SJSA1 (cell line): ENCODE measurements at regions not wholly inside any gene's neighbourhood (a gene's known extent, or its start where the extent isn't known, plus 50 kb on each side); places are given as distances from the start of the nearest gene placed in this dataset.

Experiments
- DNase-seq, 2 experiments: peaks; one replicate each; pipeline ENCODE4 v3.0.0-alpha.2; 2015 to 2020; ENCODE audit warnings: low spot score in 2 of 2, low read depth in 1 of 2
- H3K27ac ChIP-seq: fragments of 250-450 bp; sonication (Bioruptor Pico); 2 replicates; pipeline ENCODE4 v1.5.1; 2020; ENCODE audit warnings: mild to moderate bottlenecking, moderate library complexity
- H3K27me3 ChIP-seq: fragments of 250-450 bp; sonication (Bioruptor Pico); replicated peaks from 2 replicates; pipeline ENCODE4 v1.5.1; 2020; ENCODE audit warnings: mild to moderate bottlenecking, moderate library complexity
- H3K36me3 ChIP-seq: fragments of 250-450 bp; sonication (Bioruptor Pico); 2 replicates; pipeline ENCODE4 v1.5.1; 2020; ENCODE audit warnings: mild to moderate bottlenecking
- H3K4me1 ChIP-seq: fragments of 250-450 bp; sonication (Bioruptor Pico); replicated peaks from 2 replicates; pipeline ENCODE4 v1.6.1; 2021; ENCODE audit warnings: mild to moderate bottlenecking
- H3K4me3 ChIP-seq: fragments of 250-450 bp; sonication (Bioruptor Pico); 2 replicates; pipeline ENCODE4 v1.5.1; 2020; ENCODE audit warnings: mild to moderate bottlenecking
- H3K9me3 ChIP-seq: fragments of 250-450 bp; sonication (Bioruptor Pico); replicated peaks from 2 replicates; pipeline ENCODE4 v1.5.1; 2020; ENCODE audit warnings: mild to moderate bottlenecking

DNA sequence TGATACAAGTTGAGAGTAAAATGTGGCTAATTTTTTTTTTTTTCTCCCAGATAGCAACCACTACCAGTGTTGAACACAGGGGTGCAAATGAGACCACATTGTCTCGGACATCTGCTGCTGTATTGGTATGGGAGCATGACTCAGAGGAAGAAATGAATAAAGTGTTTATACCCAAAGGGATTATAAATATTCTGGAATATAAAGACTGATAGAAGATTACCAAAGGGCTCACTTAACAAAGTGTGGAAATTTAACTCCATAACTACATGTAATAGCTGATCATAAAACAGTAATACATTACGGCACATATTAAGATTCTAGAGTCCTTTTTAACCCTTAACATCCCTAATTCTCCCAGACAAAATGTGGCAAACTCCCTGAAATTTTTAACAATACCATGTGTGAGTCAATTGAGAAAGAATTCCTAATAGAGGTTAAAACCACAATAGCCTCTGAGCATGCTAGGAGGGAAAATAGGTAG is 1023.0 kb upstream of the ACVR2A start:
- Histone ChIP-seq H3K27me3 (no peaks in the 10 kb centered on the region), H3K4me1 (peaks cover 20% of the 10 kb centered on the region), H3K27ac (peak overlapping the region; percentile 40), H3K36me3 (no peaks in the 10 kb centered on the region), H3K9me3 (no peaks in the 10 kb centered on the region), H3K4me3 (no peak overlapping the region)
- DNase-seq, result peak in 1 of 2 experiments; percentile 42

DNA sequence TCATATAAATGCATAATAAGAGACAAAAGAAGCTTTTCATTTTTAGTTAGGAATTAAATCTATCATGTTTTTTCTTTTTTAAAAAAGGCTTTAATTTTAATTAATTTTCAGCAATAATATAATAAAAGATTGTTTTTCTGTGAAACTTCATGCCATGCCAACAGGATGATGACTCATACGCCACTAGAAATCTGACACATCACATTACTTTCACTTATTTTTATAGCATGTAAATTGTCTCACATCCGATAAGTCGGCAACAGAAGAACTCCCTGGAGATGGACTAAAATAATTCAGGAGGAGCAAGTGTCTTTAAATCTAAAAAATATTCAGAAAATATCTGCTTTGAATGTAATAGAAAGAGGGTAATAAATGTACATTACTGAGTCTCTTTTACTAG is 1024.2 kb upstream of the ACVR2A start:
- Histone ChIP-seq H3K4me1 (peaks cover 20% of the 10 kb centered on the region), H3K9me3 (no peaks in the 10 kb centered on the region), H3K27me3 (no peaks in the 10 kb centered on the region), H3K36me3 (no peaks in the 10 kb centered on the region), H3K27ac (no peak overlapping the region), H3K4me3 (no peak overlapping the region)
- DNase-seq, result peak in 1 of 2 experiments; percentile 9

DNA sequence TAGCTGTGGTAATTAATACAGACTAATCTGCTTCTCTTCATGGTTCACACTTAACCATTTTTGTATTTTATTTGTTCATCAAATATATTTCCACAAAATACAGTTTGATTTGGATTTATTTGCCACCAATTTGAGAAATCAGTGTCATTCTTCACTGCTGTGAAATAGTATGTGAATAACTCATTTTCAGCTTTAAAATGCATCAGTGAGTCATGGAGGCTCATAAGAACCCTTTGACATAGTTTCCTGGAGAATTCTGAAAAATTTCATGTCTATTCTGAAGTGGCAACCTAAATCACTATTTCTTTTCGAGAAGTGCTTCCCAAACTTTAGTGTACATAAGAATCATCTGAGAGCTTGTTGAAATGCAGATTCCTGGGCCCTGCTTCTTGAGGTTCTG is 1026.7 kb upstream of the ACVR2A start:
- no peak for DNase-seq
- Histone ChIP-seq H3K4me1 (peaks cover 20% of the 10 kb centered on the region), H3K9me3 (no peaks in the 10 kb centered on the region), H3K27ac (no peak overlapping the region), H3K36me3 (no peaks in the 10 kb centered on the region), H3K4me3 (no peak overlapping the region), H3K27me3 (no peaks in the 10 kb centered on the region)

DNA sequence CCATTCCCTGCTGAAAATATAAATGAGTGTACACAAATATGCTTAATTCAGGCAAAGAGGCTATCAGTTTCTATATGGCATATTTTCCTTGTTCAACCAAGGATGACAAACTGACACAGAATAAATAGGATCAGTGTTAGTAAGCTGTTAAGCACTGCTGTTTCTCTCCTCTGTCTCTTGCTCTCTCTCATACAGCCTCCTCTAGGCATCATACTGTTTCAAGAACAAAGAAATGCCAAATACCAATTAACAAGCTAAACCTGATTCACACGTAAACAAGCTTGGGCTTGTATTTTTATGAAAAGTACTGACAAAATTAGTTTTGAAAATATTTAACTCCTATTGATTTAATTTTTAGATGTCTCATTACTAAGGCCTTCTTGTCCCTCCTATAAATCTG is 1027.2 kb upstream of the ACVR2A start:
- no peaks in the 10 kb centered on the region for H3K27me3 ChIP-seq
- H3K27ac ChIP-seq, result no peak overlapping the region
- no peaks in the 10 kb centered on the region for H3K9me3 ChIP-seq
- no peak for DNase-seq
- H3K4me3 ChIP-seq, result no peak overlapping the region
- peaks cover 20% of the 10 kb centered on the region for H3K4me1 ChIP-seq
- no peaks in the 10 kb centered on the region for H3K36me3 ChIP-seq

DNA sequence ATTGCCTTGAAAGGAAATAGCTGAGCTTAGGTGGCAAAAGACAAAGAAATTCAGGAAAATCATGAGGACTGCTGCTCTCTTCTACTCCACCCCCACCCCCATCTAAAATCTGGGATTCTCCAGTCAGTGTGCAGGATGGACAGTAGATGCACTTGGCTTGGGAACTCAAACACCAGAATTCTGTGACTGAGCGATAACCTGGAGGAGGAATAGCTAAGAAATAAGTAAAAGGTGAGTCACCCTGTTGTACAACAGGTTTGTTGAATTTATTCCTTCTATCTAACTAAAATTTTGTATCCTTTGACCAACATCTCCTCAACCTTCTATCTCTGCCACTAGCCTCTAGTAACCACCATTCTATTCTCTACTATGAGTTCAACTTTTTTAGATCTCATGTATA is 1029.9 kb upstream of the ACVR2A start:
- Histone ChIP-seq H3K9me3 (no peaks in the 10 kb centered on the region), H3K4me3 (no peak overlapping the region), H3K36me3 (no peaks in the 10 kb centered on the region), H3K4me1 (peaks cover 5% of the 10 kb centered on the region; the same call in 1 of the 2 replicates), H3K27me3 (no peaks in the 10 kb centered on the region), H3K27ac (no peak overlapping the region)
- no peak for DNase-seq

DNA sequence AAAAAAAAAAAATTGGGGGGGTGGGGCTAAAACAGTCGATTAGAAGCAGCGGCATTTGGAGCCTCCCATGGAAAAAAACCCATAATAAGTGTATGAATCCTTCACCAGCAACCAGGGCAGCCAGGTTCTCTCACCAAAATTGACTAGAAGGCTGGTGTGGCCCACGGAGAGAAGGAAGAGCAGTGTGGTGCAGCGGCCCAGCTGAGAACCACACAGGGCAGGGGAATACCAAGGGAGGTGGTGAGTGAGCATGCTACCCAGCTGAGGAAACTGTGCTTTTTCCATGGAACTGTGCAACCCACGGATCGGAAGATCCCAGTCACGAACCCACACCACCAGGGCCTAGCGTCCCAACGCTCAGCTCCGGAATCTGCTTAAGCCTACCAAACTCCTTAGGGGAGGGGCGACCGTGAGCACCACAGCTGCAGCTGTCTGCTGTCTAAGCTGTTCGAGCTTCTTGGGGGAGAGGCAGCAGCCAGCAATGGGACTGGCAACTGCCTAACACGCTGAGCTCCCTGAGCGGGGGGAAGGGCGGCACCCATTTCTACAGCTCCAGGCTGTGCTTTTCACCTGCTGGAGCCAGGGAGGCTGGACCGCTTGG is 1037.2 kb upstream of the ACVR2A start:
- no peaks in the 10 kb centered on the region for H3K9me3 ChIP-seq
- H3K36me3 ChIP-seq, result no peaks in the 10 kb centered on the region
- no peak overlapping the region for H3K4me3 ChIP-seq
- DNase-seq, result no peak
- H3K4me1 ChIP-seq, result no peaks in the 10 kb centered on the region
- no peaks in the 10 kb centered on the region for H3K27me3 ChIP-seq
- no peak overlapping the region for H3K27ac ChIP-seq

DNA sequence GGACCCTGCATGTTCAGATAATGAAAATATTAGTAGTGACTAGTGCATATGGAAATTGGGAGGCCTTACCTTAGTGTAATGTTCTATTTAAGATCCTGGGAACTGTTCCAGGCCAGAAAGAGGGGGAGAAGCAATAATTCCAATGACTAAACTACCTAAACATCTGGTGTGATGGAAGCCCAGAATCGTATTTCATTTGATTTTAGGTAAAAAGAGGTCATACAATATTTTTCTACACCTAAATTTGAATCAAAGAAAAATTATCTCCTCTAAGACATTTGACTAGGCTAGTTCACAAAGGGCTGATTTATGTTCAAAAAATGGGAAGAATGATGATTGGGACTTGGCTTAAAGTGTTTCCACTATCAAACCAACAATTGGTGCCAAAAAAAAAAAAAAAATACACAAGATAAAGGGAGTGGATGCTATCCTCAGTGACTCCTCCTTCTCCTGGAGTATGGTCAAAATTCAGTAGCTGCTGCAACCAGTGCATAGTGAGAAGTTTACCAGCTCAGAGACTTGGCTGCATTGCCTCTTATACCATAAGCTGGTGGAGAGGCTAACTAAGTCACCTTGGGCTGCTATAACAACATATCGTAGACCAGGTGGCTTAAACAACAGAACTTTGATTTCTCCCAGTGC is 1038.3 kb upstream of the ACVR2A start:
- no peaks in the 10 kb centered on the region for H3K36me3 ChIP-seq
- no peak overlapping the region for H3K27ac ChIP-seq
- H3K27me3 ChIP-seq, result no peaks in the 10 kb centered on the region
- H3K4me1 ChIP-seq, result no peaks in the 10 kb centered on the region
- H3K4me3 ChIP-seq, result no peak overlapping the region
- no peaks in the 10 kb centered on the region for H3K9me3 ChIP-seq
- DNase-seq, result no peak

DNA sequence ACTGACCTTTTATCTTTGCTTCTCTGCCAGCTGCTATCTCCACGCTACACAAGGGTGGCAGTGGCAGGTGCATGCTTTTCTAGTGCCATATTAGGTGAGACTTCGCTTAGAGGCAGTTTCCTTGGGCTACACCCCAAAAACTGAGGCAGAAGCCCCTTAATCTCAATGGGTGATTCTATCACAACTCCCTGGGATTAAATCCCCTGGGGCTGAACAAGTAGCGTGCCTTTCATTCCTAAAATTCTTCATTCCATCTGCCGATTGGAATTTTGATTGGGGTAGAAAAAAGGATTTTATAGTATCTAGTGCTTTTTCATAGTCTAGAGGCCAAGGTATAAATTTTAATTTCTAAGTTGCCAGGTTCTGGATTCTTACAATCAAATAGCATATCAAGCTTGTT is 1040.5 kb upstream of the ACVR2A start:
- no peaks in the 10 kb centered on the region for H3K9me3 ChIP-seq
- H3K4me3 ChIP-seq, result no peak overlapping the region
- H3K27ac ChIP-seq, result no peak overlapping the region
- no peaks in the 10 kb centered on the region for H3K27me3 ChIP-seq
- no peaks in the 10 kb centered on the region for H3K4me1 ChIP-seq
- DNase-seq, result no peak
- no peaks in the 10 kb centered on the region for H3K36me3 ChIP-seq

DNA sequence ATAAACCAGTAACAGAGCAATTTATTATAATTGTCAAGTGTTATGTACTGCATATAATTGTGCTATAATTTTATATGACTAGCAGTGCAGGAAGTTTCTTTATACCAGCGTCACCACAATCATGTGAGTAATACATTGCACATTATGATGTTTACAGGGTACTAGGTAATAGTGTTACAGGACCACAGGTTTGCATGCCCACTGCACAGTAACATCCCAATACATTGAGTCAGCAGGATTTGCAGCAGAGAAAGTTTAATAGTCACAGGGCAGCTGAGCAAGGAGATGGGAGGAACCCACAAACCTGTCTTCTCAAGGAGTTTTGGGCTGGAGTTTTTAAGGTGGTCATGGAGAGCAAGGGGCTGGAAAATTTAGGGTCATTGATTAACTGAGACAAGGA is 1042.9 kb upstream of the ACVR2A start:
- H3K36me3 ChIP-seq, result no peaks in the 10 kb centered on the region
- no peaks in the 10 kb centered on the region for H3K27me3 ChIP-seq
- H3K4me1 ChIP-seq, result no peaks in the 10 kb centered on the region
- no peak overlapping the region for H3K27ac ChIP-seq
- H3K4me3 ChIP-seq, result no peak overlapping the region
- DNase-seq, result no peak
- no peaks in the 10 kb centered on the region for H3K9me3 ChIP-seq

DNA sequence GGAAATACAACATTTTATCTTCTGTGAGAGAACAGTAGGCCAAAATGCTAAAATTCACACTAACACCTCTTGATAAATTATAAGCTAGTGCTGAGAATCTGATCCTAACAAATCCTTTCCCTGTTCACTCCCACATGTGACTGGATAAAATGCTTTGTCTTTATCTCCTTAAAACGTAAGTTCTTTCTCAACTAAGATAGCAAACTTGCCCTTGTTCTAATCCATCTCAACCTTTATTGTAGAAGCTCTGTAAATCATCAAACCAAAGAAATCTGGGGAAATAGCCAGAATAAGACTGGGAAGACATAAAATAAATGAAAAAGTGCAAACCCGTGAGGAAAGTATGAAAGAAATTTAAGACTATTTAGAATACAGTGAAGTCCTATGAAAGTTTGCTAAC is 1058.4 kb upstream of the ACVR2A start:
- H3K36me3 ChIP-seq, result no peaks in the 10 kb centered on the region
- no peak overlapping the region for H3K4me3 ChIP-seq
- no peaks in the 10 kb centered on the region for H3K4me1 ChIP-seq
- H3K9me3 ChIP-seq, result no peaks in the 10 kb centered on the region
- H3K27me3 ChIP-seq, result no peaks in the 10 kb centered on the region
- H3K27ac ChIP-seq, result no peak overlapping the region
- no peak for DNase-seq

DNA sequence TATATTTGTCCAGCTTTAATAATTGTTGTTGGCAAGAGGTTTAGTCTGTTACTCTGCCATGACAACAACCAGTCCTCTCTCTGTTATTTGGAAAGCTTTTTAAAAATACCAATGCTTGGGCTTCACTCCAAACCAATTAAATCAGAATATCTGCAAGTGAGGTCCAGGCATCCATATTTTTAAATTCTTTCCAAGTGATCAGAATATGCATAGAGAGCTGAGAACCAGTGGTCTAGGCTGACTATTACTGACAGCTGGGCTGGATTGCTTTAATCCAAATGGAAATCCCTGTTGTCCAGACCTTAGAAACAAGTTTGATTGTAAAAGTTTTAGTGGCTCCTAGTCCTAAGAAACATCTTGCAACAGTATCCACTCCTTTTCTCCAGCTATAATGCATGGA is 1059.7 kb upstream of the ACVR2A start:
- no peak for DNase-seq

DNA sequence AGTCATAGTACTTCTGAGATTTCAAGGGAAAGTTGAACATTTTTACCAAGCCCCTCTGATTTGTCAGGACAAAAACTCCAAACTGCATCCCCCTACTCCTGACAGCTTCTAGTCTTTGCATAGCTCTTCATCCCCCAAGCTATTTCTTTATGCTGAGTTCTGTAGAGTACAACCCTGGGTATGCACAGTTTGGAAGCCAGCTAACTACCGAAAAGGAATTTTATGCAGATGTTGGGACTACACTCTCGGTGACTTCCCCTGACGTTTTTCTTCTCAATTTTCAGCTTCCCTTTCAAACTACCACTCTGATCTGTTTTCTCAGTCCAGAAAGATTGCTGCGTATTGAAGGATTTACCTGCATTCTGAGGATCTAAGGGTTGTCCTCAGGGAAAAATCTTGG is 1060.2 kb upstream of the ACVR2A start:
- Histone ChIP-seq H3K27ac (no peak overlapping the region), H3K36me3 (no peaks in the 10 kb centered on the region), H3K4me3 (no peak overlapping the region), H3K27me3 (no peaks in the 10 kb centered on the region), H3K4me1 (no peaks in the 10 kb centered on the region), H3K9me3 (0 out of 2 replicates have a peak, but pooled peaks cover under 1% of the 10 kb centered on the region)
- DNase-seq, result no peak

More for the DNA sequence above, 1059.7 kb upstream of the ACVR2A start:
- Histone ChIP-seq H3K36me3 (no peaks in the 10 kb centered on the region), H3K27ac (no peak overlapping the region), H3K9me3 (no peaks in the 10 kb centered on the region), H3K4me3 (no peak overlapping the region), H3K4me1 (no peaks in the 10 kb centered on the region), H3K27me3 (no peaks in the 10 kb centered on the region)

DNA sequence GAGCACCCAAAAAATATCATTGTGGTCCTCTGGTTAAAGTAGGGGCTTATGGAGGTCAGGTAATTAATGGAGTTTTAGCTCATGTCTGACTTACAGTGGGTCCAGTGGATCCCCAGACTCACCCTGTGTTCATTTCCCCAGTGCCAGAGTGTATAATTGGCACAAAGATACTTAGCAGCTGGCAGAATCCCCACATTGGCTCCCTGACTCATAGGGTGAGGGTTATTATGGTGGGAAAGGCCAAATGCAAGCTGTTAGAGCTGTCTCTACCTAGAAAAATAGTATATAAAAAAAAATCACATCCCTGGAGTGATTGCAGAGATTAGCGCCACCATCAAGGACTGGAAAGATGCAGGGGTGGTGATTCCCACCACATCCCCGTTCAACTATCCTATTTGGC is 1067.6 kb upstream of the ACVR2A start:
- H3K9me3 ChIP-seq, result 0 out of 2 replicates have a peak, but pooled peaks cover 5% of the 10 kb centered on the region
- no peak overlapping the region for H3K27ac ChIP-seq
- DNase-seq, result no peak
- no peak overlapping the region for H3K4me3 ChIP-seq
- H3K27me3 ChIP-seq, result no peaks in the 10 kb centered on the region
- no peaks in the 10 kb centered on the region for H3K4me1 ChIP-seq
- no peaks in the 10 kb centered on the region for H3K36me3 ChIP-seq

DNA sequence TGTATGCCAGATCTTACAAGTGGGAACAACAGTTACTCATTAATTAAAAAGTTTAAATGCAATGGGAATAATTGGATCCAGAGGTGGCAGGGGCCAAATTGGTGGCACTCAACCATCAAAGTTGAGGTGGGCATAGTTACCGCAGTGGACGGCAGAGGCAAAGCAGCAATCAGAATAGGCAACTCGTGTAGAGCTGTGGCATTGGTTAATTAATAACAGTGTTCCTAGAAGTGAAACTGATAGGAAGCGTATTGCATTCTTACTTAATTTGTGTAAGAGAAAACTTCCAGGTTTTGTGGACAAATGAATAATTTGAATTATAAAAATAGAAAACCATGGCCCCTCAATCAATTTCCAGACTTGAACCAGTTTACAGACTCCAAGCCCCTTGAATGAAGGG is 1068.2 kb upstream of the ACVR2A start:
- H3K9me3 ChIP-seq, result 0 out of 2 replicates have a peak, but pooled peaks cover 5% of the 10 kb centered on the region
- no peak overlapping the region for H3K4me3 ChIP-seq
- H3K4me1 ChIP-seq, result no peaks in the 10 kb centered on the region
- no peaks in the 10 kb centered on the region for H3K27me3 ChIP-seq
- no peak for DNase-seq
- H3K27ac ChIP-seq, result no peak overlapping the region
- no peaks in the 10 kb centered on the region for H3K36me3 ChIP-seq
